Astrocyte (in vitro differentiated cells and primary cell): ENCODE measurements at regions not wholly inside any gene's neighbourhood (a gene's known extent, or its start where the extent isn't known, plus 50 kb on each side); places are given as distances from the start of the nearest gene placed in this dataset.

ENCODE experiments used
- DNase-seq: peaks from one replicate; pipeline ENCODE4 v3.0.0-alpha.2; 2010; ENCODE audit warnings: low read depth
- FAIRE-seq: peaks from 2 replicates; lab custom pipeline; 2011; peaks lifted over from hg19 to GRCh38; lab: Jason Lieb, UNC
- H2AFZ ChIP-seq: 2 replicates; pipeline ENCODE4 v1.6.0; 2012; ENCODE audit warnings: low read depth, low read length, inconsistent platforms
- H3K27ac ChIP-seq: 2 replicates; pipeline ENCODE4 v1.5.1; 2011; ENCODE audit warnings: low read depth, low read length, inconsistent platforms
- H3K27me3 ChIP-seq: 2 replicates; pipeline ENCODE4 v1.6.0; 2011; ENCODE audit warnings: low read length, inconsistent platforms; ENCODE audit not compliant: insufficient read depth
- H3K36me3 ChIP-seq: 2 replicates; pipeline ENCODE4 v1.5.1; 2011; ENCODE audit warnings: low read length, inconsistent platforms; ENCODE audit not compliant: insufficient read depth
- H3K4me1 ChIP-seq: 2 replicates; pipeline ENCODE4 v1.5.1; 2011; ENCODE audit warnings: low read length, inconsistent platforms; ENCODE audit not compliant: insufficient read depth
- H3K4me2 ChIP-seq: 2 replicates; pipeline ENCODE4 v1.6.0; 2012; ENCODE audit warnings: low read length, inconsistent platforms
- H3K4me3 ChIP-seq: 2 replicates; pipeline ENCODE4 v1.5.1; 2011; ENCODE audit warnings: low read depth, mild to moderate bottlenecking, low read length, inconsistent platforms; ENCODE audit not compliant: insufficient read depth
- H3K79me2 ChIP-seq: 2 replicates; pipeline ENCODE4 v1.6.0; 2012; ENCODE audit warnings: mild to moderate bottlenecking, low read length, inconsistent platforms; ENCODE audit not compliant: insufficient read depth
- H3K9ac ChIP-seq: 2 replicates; pipeline ENCODE4 v1.6.0; 2012; ENCODE audit warnings: mild to moderate bottlenecking, low read length, inconsistent platforms
- H3K9me3 ChIP-seq: 2 replicates; pipeline ENCODE4 v1.5.1; 2012; ENCODE audit warnings: low read depth, mild to moderate bottlenecking, low read length, inconsistent platforms; ENCODE audit not compliant: insufficient read depth
- H4K20me1 ChIP-seq: 2 replicates; pipeline ENCODE4 v1.6.0; 2012; ENCODE audit warnings: low read length, inconsistent platforms; ENCODE audit not compliant: insufficient read depth
- H3K27ac Mint-ChIP-seq: one replicate; pipeline ENCODE4 v1.8.0; 2021; ENCODE audit warnings: mild to moderate bottlenecking, mixed read lengths; ENCODE audit not compliant: unreplicated experiment
- H3K27me3 Mint-ChIP-seq: one replicate; pipeline ENCODE4 v1.8.0; 2021; ENCODE audit warnings: low read depth, mixed read lengths; ENCODE audit not compliant: unreplicated experiment
- H3K36me3 Mint-ChIP-seq: one replicate; pipeline ENCODE4 v1.8.0; 2021; ENCODE audit warnings: low read depth, mixed read lengths; ENCODE audit not compliant: unreplicated experiment
- H3K4me1 Mint-ChIP-seq: one replicate; pipeline ENCODE4 v1.8.0; 2021; ENCODE audit warnings: low read depth, mixed read lengths; ENCODE audit not compliant: unreplicated experiment
- H3K4me3 Mint-ChIP-seq: one replicate; pipeline ENCODE4 v1.8.0; 2021; ENCODE audit warnings: mild to moderate bottlenecking, moderate library complexity, mixed read lengths; ENCODE audit not compliant: unreplicated experiment
- H3K9me3 Mint-ChIP-seq: one replicate; pipeline ENCODE4 v1.8.0; 2021; ENCODE audit warnings: mild to moderate bottlenecking, mixed read lengths; ENCODE audit not compliant: unreplicated experiment
- EZH2 ChIP-seq: IDR thresholded peaks from 2 replicates; pipeline ENCODE4 v1.6.1; 2012; ENCODE audit warnings: mild to moderate bottlenecking, low read length, inconsistent platforms; ENCODE audit not compliant: insufficient read depth
- TF ChIP-seq, protein P1 (sequence below): IDR thresholded peaks from 2 replicates; pipeline ENCODE4 v1.5.1; 2011; ENCODE audit warnings: low read depth, mild to moderate bottlenecking, inconsistent platforms, low read length, moderate library complexity; ENCODE audit not compliant: insufficient read depth

DNA sequence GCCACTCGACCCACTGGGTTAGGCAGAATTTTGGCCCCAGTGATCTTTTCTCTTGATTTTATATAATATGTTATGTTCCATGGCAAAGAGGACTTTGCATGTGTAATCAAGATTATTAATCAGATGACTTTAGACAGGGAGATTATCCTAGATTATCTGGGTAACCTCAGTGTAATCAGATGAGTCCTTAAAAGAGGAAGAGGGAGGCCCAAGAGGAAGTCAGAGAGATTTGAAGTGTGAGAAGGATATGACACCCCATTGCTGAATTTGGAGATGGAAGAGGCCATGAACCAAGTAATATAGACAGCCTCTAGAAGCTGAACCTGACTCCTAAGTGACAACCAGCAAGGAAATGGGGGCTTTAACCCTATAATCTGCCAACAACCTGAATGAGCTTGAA lies 117.1 kb upstream of the CSF3R start:
- Histone ChIP-seq H3K36me3 (no peaks in the 10 kb centered on the region), H3K79me2 (no peaks in the 10 kb centered on the region), H3K9ac (no peak overlapping the region), H3K27me3 (peaks cover 2% of the 10 kb centered on the region), H3K27ac (no peak overlapping the region), H2AFZ (no peak overlapping the region), H3K9me3 (no peaks in the 10 kb centered on the region), H3K4me3 (no peak overlapping the region), H3K4me2 (no peak overlapping the region), H3K4me1 (no peaks in the 10 kb centered on the region), H4K20me1 (no peaks in the 10 kb centered on the region)
- H3K27ac Mint-ChIP-seq, result no peak overlapping the region
- no peak for TF ChIP-seq EZH2
- TF ChIP-seq, protein P1, sequence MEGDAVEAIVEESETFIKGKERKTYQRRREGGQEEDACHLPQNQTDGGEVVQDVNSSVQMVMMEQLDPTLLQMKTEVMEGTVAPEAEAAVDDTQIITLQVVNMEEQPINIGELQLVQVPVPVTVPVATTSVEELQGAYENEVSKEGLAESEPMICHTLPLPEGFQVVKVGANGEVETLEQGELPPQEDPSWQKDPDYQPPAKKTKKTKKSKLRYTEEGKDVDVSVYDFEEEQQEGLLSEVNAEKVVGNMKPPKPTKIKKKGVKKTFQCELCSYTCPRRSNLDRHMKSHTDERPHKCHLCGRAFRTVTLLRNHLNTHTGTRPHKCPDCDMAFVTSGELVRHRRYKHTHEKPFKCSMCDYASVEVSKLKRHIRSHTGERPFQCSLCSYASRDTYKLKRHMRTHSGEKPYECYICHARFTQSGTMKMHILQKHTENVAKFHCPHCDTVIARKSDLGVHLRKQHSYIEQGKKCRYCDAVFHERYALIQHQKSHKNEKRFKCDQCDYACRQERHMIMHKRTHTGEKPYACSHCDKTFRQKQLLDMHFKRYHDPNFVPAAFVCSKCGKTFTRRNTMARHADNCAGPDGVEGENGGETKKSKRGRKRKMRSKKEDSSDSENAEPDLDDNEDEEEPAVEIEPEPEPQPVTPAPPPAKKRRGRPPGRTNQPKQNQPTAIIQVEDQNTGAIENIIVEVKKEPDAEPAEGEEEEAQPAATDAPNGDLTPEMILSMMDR, result no peak
- H3K27me3 Mint-ChIP-seq, result peaks cover 66% of the 10 kb centered on the region
- FAIRE-seq (no peak), DNase-seq (no peak)
- no peaks in the 10 kb centered on the region for H3K4me1 Mint-ChIP-seq
- H3K9me3 Mint-ChIP-seq, result no peaks in the 10 kb centered on the region
- no peaks in the 10 kb centered on the region for H3K36me3 Mint-ChIP-seq
- H3K4me3 Mint-ChIP-seq, result no peak overlapping the region

GRCh38 chr1:36597514-36597913 lies 114.8 kb upstream of the CSF3R start:
- Mint-ChIP-seq H3K27ac (no peak overlapping the region), H3K4me1 (no peaks in the 10 kb centered on the region), H3K9me3 (no peaks in the 10 kb centered on the region), H3K36me3 (no peaks in the 10 kb centered on the region), H3K27me3 (peaks cover 62% of the 10 kb centered on the region), H3K4me3 (no peak overlapping the region)
- H3K4me1 ChIP-seq, result no peaks in the 10 kb centered on the region
- H3K4me3 ChIP-seq, result no peak overlapping the region
- no peak for TF ChIP-seq EZH2
- TF ChIP-seq, protein P1, result no peak
- no peaks in the 10 kb centered on the region for H3K36me3 ChIP-seq
- DNase-seq, result no peak
- no peak for FAIRE-seq
- H3K79me2 ChIP-seq, result no peaks in the 10 kb centered on the region
- peaks cover 2% of the 10 kb centered on the region for H3K27me3 ChIP-seq
- no peak overlapping the region for H3K27ac ChIP-seq
- H3K4me2 ChIP-seq, result no peak overlapping the region
- no peak overlapping the region for H3K9ac ChIP-seq
- H3K9me3 ChIP-seq, result no peaks in the 10 kb centered on the region
- H4K20me1 ChIP-seq, result no peaks in the 10 kb centered on the region
- no peak overlapping the region for H2AFZ ChIP-seq

GRCh38 chr1:36595921-36596320 lies 113.2 kb upstream of the CSF3R start:
- H3K4me1 ChIP-seq, result no peaks in the 10 kb centered on the region
- no peak overlapping the region for H3K4me3 ChIP-seq
- DNase-seq (no peak), FAIRE-seq (no peak)
- H3K4me1 Mint-ChIP-seq, result peaks cover under 1% of the 10 kb centered on the region
- no peak overlapping the region for H3K27ac ChIP-seq
- H3K4me2 ChIP-seq, result no peak overlapping the region
- no peak overlapping the region for H3K27ac Mint-ChIP-seq
- H3K9me3 Mint-ChIP-seq, result no peaks in the 10 kb centered on the region
- peaks cover 2% of the 10 kb centered on the region for H3K27me3 ChIP-seq
- peaks cover 60% of the 10 kb centered on the region for H3K27me3 Mint-ChIP-seq
- no peaks in the 10 kb centered on the region for H3K36me3 ChIP-seq
- H3K79me2 ChIP-seq, result no peaks in the 10 kb centered on the region
- no peaks in the 10 kb centered on the region for H4K20me1 ChIP-seq
- H3K4me3 Mint-ChIP-seq, result no peak overlapping the region
- TF ChIP-seq EZH2, result no peak
- TF ChIP-seq, protein P1, result no peak
- H3K36me3 Mint-ChIP-seq, result no peaks in the 10 kb centered on the region
- no peak overlapping the region for H2AFZ ChIP-seq
- H3K9ac ChIP-seq, result no peak overlapping the region
- no peaks in the 10 kb centered on the region for H3K9me3 ChIP-seq
